HL-60 (cell line): ENCODE measurements at regions not wholly inside any gene's neighbourhood (a gene's known extent, or its start where the extent isn't known, plus 50 kb on each side); places are given as distances from the start of the nearest gene placed in this dataset.

Source experiments
- DNase-seq, 2 experiments: peaks; one replicate each; pipeline ENCODE4 v3.0.0-alpha.2; 2010 to 2020; ENCODE audit warnings: low read depth in 1 of 2, low spot score in 1 of 2
- H3K27ac ChIP-seq: fragments of 250-450 bp; sonication (Bioruptor Pico); replicated peaks from 2 replicates; pipeline ENCODE4 v1.5.1; 2020; ENCODE audit warnings: mild to moderate bottlenecking, moderate library complexity
- H3K27me3 ChIP-seq: fragments of 250-450 bp; sonication (Bioruptor Pico); 2 replicates; pipeline ENCODE4 v1.5.1; 2021; ENCODE audit warnings: mild to moderate bottlenecking, moderate library complexity; ENCODE audit not compliant: insufficient read depth, poor library complexity, severe bottlenecking
- H3K4me3 ChIP-seq: replicated peaks from 2 replicates; pipeline ENCODE4 v1.5.1; 2011; ENCODE audit warnings: mild to moderate bottlenecking, control low read depth, low read length; ENCODE audit not compliant: insufficient read depth
- CTCF ChIP-seq: IDR thresholded peaks from one replicate; pipeline ENCODE4 v1.5.1; 2011; ENCODE audit warnings: low read length, control low read depth, inconsistent platforms; ENCODE audit not compliant: insufficient read depth
- GABPA ChIP-seq: IDR thresholded peaks from 2 replicates; pipeline ENCODE4 v1.6.1; 2012; ENCODE audit warnings: low read depth
- POLR2AphosphoS5 ChIP-seq: IDR thresholded peaks from 2 replicates; pipeline ENCODE4 v1.6.1; 2012; ENCODE audit warnings: low read depth
- SPI1 ChIP-seq: IDR thresholded peaks from 2 replicates; pipeline ENCODE4 v1.6.1; 2012; ENCODE audit warnings: low read depth, mild to moderate bottlenecking, borderline replicate concordance
- TF ChIP-seq, protein P1 (sequence below): IDR thresholded peaks from 2 replicates; pipeline ENCODE4 v1.6.1; 2012; ENCODE audit warnings: low read depth; ENCODE audit not compliant: insufficient replicate concordance

DNA sequence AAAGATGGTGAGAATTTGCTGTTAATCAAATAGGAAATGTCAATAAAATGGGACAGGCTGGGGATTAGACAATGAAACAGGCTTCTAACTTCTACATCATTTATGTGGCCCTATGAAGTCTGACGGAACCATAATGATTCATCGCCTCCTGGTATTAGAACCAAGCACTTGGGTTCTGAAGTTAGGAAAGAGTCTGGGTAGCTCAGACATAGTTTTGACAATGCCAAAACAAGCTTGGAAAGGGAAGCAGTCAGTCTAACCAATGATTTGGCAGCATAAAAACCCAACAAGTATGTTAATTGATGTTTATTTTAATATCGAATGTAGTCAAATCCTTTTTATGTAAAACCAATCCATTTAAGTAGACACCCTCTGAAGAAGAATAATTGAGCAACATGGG, 160.8 kb upstream of the RSPO3 start:
- DNase-seq = no peak
- Histone ChIP-seq H3K4me3 (no peak overlapping the region), H3K27me3 (no peaks in the 10 kb centered on the region), H3K27ac (no peak overlapping the region)
- no peak for TF ChIP-seq POLR2AphosphoS5
- no peak for TF ChIP-seq SPI1
- no peak for TF ChIP-seq CTCF
- no peak for TF ChIP-seq GABPA
- TF ChIP-seq, protein P1, sequence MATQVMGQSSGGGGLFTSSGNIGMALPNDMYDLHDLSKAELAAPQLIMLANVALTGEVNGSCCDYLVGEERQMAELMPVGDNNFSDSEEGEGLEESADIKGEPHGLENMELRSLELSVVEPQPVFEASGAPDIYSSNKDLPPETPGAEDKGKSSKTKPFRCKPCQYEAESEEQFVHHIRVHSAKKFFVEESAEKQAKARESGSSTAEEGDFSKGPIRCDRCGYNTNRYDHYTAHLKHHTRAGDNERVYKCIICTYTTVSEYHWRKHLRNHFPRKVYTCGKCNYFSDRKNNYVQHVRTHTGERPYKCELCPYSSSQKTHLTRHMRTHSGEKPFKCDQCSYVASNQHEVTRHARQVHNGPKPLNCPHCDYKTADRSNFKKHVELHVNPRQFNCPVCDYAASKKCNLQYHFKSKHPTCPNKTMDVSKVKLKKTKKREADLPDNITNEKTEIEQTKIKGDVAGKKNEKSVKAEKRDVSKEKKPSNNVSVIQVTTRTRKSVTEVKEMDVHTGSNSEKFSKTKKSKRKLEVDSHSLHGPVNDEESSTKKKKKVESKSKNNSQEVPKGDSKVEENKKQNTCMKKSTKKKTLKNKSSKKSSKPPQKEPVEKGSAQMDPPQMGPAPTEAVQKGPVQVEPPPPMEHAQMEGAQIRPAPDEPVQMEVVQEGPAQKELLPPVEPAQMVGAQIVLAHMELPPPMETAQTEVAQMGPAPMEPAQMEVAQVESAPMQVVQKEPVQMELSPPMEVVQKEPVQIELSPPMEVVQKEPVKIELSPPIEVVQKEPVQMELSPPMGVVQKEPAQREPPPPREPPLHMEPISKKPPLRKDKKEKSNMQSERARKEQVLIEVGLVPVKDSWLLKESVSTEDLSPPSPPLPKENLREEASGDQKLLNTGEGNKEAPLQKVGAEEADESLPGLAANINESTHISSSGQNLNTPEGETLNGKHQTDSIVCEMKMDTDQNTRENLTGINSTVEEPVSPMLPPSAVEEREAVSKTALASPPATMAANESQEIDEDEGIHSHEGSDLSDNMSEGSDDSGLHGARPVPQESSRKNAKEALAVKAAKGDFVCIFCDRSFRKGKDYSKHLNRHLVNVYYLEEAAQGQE = no peak

GRCh38 chr6:126959765-126960164, 158.7 kb upstream of the RSPO3 start:
- no peak for DNase-seq
- Histone ChIP-seq H3K27ac (no peak overlapping the region), H3K27me3 (no peaks in the 10 kb centered on the region), H3K4me3 (no peak overlapping the region)
- TF ChIP-seq CTCF (no peak), GABPA (no peak), SPI1 (no peak), POLR2AphosphoS5 (no peak)
- TF ChIP-seq, protein P1 = no peak

DNA sequence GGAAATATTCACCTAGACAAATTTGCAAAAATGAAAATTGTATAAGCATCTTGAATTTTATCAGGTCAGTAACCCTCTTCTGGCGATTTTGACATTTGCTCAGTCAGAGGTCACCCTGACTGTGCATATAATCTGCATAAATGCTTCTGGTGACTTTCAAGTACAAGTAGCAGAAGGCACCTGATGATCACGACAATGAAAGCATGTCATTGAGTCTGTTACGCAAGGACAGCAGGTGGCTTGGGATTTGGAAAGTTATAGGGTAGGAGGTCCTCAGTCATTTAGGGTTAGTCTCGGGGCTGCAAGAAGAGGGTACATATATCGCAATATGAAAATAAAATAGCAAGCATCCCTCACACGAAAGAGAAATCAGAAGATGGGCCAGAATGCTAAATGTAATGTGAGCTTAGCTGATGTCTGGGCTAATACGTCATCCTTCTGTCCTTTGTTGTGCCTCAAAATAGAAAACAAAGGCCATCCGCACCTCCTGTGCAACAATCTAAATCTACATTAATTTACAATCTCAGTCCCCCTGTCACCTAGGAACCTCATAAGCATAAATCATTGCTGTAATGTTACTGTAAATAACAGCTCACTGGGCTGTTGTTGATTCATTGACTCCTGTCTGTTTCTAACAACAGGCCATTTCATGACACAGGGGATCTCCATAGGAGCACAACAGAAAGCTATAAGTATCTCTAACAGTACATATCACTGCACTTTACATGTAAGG, 155.2 kb upstream of the RSPO3 start:
- no peak overlapping the region for H3K27ac ChIP-seq
- DNase-seq = no peak

More for the DNA sequence above, 155.2 kb upstream of the RSPO3 start:
- TF ChIP-seq, protein P1 = no peak
- TF ChIP-seq CTCF (no peak), SPI1 (no peak), GABPA (no peak), POLR2AphosphoS5 (no peak)
- no peak overlapping the region for H3K4me3 ChIP-seq
- no peaks in the 10 kb centered on the region for H3K27me3 ChIP-seq
